ENCODE measurements at regions not wholly inside any gene's neighbourhood (a gene's known extent, or its start where the extent isn't known, plus 50 kb on each side); places are given as distances from the start of the nearest gene placed in this dataset.

DNA sequence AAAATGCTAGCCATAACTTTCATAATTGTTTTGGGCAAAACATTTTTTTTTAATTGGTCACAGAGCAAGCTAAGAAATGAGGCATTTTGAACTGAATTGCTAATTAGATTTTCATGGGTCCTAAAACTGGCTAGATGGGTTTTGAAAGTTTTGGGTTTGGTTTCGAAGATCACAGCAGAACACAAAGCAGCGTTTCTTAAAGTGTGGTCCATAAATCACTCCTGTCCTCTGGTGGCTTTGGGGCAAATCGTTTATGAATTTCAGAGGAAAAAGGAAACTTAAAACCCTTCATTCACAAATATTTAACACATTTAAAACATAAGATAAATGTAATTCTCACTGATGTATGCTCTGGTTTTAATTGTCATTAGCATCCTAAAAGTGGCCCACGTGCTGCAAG is 503.7 kb downstream of the SPATA31D1 start:
- H3K27ac ChIP-seq, result no peak overlapping the region
- TF ChIP-seq ZFX (IDR thresholded peaks at IDR 0.05), result no peak
- TF ChIP-seq, protein P1, sequence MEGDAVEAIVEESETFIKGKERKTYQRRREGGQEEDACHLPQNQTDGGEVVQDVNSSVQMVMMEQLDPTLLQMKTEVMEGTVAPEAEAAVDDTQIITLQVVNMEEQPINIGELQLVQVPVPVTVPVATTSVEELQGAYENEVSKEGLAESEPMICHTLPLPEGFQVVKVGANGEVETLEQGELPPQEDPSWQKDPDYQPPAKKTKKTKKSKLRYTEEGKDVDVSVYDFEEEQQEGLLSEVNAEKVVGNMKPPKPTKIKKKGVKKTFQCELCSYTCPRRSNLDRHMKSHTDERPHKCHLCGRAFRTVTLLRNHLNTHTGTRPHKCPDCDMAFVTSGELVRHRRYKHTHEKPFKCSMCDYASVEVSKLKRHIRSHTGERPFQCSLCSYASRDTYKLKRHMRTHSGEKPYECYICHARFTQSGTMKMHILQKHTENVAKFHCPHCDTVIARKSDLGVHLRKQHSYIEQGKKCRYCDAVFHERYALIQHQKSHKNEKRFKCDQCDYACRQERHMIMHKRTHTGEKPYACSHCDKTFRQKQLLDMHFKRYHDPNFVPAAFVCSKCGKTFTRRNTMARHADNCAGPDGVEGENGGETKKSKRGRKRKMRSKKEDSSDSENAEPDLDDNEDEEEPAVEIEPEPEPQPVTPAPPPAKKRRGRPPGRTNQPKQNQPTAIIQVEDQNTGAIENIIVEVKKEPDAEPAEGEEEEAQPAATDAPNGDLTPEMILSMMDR (conservative IDR thresholded peaks at IDR 0.05), result peak; percentile 31

DNA sequence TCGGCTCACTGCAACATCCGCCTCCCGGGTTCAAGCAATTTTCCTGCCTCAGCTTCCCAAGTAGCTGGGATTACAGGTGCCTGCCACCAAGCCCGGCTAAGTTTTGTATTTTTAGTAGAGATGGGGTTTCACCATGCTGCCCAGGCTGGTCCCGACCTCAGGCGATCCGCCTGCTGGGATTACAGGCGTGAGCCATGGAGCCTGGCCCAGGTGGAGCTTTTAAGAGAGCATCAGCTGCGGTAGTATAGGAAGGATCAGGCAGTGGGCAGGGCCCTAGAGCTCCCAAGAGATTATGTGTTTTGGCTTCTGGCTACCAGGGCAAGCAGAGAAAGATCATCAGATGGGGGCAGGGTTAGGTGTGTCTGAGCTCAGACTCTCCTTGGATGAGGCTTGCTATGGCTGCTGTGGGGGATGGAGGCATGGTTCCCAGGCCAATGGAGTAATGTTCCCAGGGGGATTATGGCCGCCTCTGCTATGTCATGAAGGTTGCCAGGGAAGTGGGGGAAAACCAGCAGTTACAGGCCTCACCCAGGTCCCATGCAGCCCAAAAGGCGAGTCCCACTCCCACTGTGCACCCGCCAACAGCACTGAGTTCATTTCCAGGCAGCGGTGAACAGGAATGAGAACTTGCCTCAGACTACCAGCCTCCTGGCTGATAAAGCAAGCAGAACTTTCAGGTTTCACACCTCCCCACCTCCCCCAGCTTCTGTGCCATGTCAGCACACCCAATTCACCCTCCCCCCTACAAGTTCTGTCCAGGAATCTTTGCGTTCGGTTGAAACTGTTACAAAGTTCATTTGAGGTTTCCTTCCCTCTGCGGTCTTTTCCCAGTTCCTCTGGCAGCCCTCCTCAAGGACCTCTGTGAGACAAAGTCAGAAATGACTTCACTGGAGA is 507.6 kb downstream of the SPATA31D1 start:
- H3K27ac ChIP-seq, result no peak overlapping the region
- TF ChIP-seq, protein P1 (conservative IDR thresholded peaks at IDR 0.05), result no peak
- TF ChIP-seq ZFX (IDR thresholded peaks at IDR 0.05), result no peak

DNA sequence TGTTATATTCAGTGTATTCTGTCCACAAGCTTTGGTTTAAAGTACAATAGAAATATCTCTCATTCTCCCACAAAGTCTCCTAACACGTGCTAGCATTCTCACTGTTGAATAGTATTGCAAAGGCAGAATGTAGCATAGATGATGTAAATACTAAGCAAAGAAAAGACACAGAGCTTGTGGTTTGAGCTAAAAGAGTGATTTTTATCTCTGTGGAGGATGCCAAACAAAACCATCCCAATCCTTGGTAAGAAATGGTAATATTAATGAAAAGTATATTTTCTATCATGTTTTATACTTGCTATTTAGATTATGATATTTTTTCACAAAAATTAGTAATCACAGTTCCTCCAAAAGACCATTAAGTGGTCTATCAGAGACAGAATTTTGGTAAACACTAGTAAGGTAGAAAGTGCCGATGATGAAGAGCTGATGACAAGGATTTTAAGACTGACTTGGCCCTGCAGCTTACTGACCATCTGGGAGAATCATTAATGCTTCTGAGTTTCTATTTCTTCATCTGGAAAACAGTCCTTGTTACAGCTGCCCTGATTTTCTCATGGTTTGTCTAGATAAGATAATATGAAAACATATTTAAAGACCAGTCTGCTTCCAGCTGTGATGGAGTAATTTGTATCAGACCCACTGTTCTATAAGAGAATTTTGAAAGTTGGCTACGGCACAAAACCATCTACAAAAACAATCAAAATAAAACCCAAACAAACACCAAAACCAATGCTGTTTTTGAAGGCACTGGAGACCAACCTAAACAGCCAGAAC is 510.2 kb downstream of the SPATA31D1 start:
- no peak overlapping the region for H3K27ac ChIP-seq
- no peak for TF ChIP-seq ZFX (IDR thresholded peaks at IDR 0.05)
- TF ChIP-seq, protein P1 (conservative IDR thresholded peaks at IDR 0.05), result no peak

DNA sequence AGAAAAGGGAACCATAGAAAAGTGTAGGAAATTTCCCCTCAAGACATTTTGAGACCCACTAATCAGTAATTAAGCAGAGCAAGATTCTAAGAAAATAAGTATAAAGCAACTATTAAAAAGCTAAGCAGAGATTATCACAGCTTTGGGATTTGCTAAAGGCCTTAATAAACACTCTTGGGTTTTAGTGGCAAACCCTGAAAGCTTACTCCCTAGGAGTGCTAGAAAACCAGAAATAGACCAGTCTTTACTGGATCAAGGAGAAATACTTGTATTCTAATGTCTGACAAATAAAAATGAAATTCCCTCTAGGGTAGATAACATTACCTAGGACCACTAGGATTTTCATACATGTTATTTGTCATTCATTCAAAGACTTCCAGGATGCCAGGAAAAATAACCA is 510.8 kb downstream of the SPATA31D1 start:
- TF ChIP-seq, protein P1 (conservative IDR thresholded peaks at IDR 0.05), result no peak
- no peak for TF ChIP-seq ZFX (IDR thresholded peaks at IDR 0.05)
- H3K27ac ChIP-seq, result no peak overlapping the region

DNA sequence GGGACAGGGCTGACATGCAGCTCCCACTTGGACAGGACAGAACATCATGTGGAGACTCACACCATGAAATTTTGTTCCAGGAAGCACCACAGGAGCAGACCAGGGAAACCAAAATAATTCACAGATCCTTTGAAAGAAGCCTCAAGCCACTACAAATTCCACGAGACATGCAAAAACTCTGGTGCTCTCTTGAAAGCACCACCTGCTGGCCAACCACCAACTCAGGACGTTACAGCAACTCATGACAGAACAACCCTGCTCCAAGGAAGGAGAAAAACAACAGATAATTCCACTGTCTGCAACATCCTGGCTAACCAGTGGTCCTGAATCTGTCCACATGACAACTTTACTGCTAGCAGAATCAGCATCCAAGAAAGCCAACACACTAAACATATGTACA is 516.0 kb downstream of the SPATA31D1 start:
- TF ChIP-seq ZFX (IDR thresholded peaks at IDR 0.05), result no peak
- TF ChIP-seq, protein P1 (conservative IDR thresholded peaks at IDR 0.05), result peak; percentile 5; the same call in 1 of the 2 replicates
- no peak overlapping the region for H3K27ac ChIP-seq

DNA sequence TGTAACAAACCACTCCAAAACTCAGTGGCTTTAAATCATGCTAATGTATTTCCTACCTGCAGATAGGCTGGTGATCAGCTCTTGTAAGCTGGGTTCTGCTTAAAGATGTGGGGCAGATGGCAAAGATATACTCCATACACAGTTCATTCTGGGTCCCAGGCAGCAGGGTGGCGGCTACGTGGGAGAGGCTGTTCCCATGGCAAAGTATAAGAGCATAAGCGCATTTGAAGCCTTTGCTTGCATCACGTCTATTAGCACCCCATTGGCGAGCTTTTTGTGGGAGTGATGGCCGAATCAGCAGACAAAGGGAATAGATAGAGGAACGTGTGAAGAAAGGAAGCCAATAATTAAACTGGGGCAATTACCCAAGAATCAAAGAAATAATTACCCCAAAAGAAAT is 523.1 kb downstream of the SPATA31D1 start:
- H3K27ac ChIP-seq, result no peak overlapping the region

More for the DNA sequence above, 523.1 kb downstream of the SPATA31D1 start:
- TF ChIP-seq ZFX (IDR thresholded peaks at IDR 0.05), result no peak
- TF ChIP-seq, protein P1 (conservative IDR thresholded peaks at IDR 0.05), result no peak
